Lower lobe of right lung (tissue), 2 donors: ENCODE measurements at regions not wholly inside any gene's neighbourhood (a gene's known extent, or its start where the extent isn't known, plus 50 kb on each side); places are given as distances from the start of the nearest gene placed in this dataset.
"Not testable (repeated sequence)": the region's sequence is repeated elsewhere in the genome, so short reads cannot be mapped to it uniquely, and the experiment has no call there.

Experiments
- ATAC-seq, 2 donors: fragments of 200-7000 bp; cut with Tn5 transposase; one replicate each; pipeline ENCODE4 v1.9.1; 2020 to 2022; ENCODE audit warnings: mild to moderate bottlenecking in 2 of 2, moderate library complexity in 2 of 2
- DNase-seq: peaks from one replicate; pipeline ENCODE4 v3.0.0-alpha.2; 2020
- H3K27ac ChIP-seq: fragments of 200-600 bp; one replicate; pipeline ENCODE4 v1.8.0; 2022
- H3K27me3 ChIP-seq: fragments of 200-600 bp; one replicate; pipeline ENCODE4 v1.8.0; 2022; ENCODE audit warnings: low read depth
- H3K36me3 ChIP-seq: fragments of 200-600 bp; one replicate; pipeline ENCODE4 v1.8.0; 2022; ENCODE audit warnings: mild to moderate bottlenecking
- H3K4me1 ChIP-seq: fragments of 200-600 bp; one replicate; pipeline ENCODE4 v1.8.0; 2022
- H3K4me3 ChIP-seq: fragments of 200-600 bp; one replicate; pipeline ENCODE4 v1.8.0; 2022; ENCODE audit warnings: mild to moderate bottlenecking
- H3K9me3 ChIP-seq: fragments of 200-600 bp; one replicate; pipeline ENCODE4 v1.8.0; 2022
- intact Hi-C: fragments of 100-400 bp; cut with DNase I; formaldehyde crosslinking; loops from one replicate; pipeline ENCODE4 v1.11.0; 2022
- TF ChIP-seq, protein P1 (sequence below): fragments of 200-600 bp; IDR thresholded peaks from one replicate; pipeline ENCODE4 v1.8.0; 2022; ENCODE audit warnings: antibody characterized with exemption, mild to moderate bottlenecking
- donor health status: DM: no; HTN: yes; CAD: no; lungs with severe emphysema.

DNA sequence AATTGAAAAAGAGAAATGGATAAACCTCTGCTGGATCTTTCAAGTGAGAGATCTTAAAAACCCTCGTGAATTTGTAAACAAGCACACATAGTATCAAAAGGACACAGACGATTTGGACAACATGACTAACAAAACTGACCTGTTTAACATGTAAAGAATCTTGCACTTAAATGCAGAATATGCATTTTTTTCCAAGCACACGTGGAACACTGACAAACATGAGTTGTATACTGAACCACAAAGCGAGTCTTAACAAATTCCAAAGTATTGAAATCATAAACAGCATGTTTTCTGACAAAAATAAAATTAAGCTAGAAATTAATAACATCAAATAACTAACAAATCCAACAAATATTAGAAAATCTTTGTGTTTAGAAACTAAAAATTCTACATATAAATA is 65.0 kb upstream of the ZNF746 start:
- peaks cover 28% of the 10 kb centered on the region for H3K36me3 ChIP-seq
- H3K9me3 ChIP-seq: peaks cover 4% of the 10 kb centered on the region
- H3K4me1 ChIP-seq: no peaks in the 10 kb centered on the region
- no peaks in the 10 kb centered on the region for H3K27me3 ChIP-seq
- intact Hi-C loops: no loop called here
- DNase-seq (no peak), ATAC-seq (no peak)
- no peak overlapping the region for H3K4me3 ChIP-seq
- no peak overlapping the region for H3K27ac ChIP-seq
- TF ChIP-seq, protein P1, sequence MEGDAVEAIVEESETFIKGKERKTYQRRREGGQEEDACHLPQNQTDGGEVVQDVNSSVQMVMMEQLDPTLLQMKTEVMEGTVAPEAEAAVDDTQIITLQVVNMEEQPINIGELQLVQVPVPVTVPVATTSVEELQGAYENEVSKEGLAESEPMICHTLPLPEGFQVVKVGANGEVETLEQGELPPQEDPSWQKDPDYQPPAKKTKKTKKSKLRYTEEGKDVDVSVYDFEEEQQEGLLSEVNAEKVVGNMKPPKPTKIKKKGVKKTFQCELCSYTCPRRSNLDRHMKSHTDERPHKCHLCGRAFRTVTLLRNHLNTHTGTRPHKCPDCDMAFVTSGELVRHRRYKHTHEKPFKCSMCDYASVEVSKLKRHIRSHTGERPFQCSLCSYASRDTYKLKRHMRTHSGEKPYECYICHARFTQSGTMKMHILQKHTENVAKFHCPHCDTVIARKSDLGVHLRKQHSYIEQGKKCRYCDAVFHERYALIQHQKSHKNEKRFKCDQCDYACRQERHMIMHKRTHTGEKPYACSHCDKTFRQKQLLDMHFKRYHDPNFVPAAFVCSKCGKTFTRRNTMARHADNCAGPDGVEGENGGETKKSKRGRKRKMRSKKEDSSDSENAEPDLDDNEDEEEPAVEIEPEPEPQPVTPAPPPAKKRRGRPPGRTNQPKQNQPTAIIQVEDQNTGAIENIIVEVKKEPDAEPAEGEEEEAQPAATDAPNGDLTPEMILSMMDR: no peak

DNA sequence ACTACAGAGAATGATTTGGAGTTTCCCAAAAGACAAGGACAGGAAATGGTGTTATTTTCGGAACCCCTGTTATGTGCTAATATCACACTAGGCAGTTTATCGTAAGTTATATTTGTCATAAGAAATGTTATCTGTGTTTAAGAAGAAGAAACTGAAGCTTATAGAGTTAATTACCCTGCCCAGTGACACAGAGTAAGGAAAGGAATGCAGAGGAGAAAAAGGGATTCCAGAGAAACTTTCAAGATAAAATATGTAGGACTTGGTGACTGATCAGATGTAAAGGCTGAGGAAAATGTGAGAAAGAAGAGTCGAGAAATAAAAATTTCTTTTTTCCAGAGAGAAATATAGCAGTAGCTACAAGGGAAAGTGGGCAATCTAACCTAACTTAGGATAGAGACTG is 63.5 kb upstream of the ZNF746 start:
- ATAC-seq: no peak
- peaks cover 4% of the 10 kb centered on the region for H3K9me3 ChIP-seq
- intact Hi-C loops: no loop called here
- DNase-seq: no peak
- no peak overlapping the region for H3K4me3 ChIP-seq
- no peaks in the 10 kb centered on the region for H3K4me1 ChIP-seq
- no peaks in the 10 kb centered on the region for H3K27me3 ChIP-seq
- H3K27ac ChIP-seq: no peak overlapping the region
- TF ChIP-seq, protein P1: no peak
- H3K36me3 ChIP-seq: peaks cover 31% of the 10 kb centered on the region

DNA sequence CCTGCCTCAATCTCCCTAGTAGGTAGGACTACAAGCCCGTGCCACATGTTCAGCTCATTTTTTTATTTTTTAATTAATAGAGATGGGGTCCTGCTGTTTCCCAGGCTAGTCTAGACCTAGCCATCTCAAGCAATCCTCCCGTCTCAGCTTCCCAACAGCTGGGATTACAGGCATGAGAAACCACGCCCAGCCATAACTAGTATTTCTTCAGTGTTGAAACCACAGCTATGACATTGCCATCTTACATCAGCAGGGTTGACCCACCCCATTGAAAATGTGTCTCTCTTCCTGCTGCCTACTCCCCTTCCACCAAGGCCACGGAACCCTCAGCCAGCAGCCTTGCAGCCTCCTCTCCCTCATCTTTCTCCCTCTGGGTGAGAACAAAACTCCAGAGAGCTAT is 62.1 kb upstream of the ZNF746 start:
- Histone ChIP-seq H3K4me1 (no peaks in the 10 kb centered on the region), H3K4me3 (no peak overlapping the region), H3K27me3 (no peaks in the 10 kb centered on the region), H3K27ac (no peak overlapping the region), H3K9me3 (peaks cover 4% of the 10 kb centered on the region), H3K36me3 (peaks cover 36% of the 10 kb centered on the region)
- intact Hi-C loops: no loop called here
- no peak for DNase-seq
- TF ChIP-seq, protein P1: no peak
- no peak for ATAC-seq

DNA sequence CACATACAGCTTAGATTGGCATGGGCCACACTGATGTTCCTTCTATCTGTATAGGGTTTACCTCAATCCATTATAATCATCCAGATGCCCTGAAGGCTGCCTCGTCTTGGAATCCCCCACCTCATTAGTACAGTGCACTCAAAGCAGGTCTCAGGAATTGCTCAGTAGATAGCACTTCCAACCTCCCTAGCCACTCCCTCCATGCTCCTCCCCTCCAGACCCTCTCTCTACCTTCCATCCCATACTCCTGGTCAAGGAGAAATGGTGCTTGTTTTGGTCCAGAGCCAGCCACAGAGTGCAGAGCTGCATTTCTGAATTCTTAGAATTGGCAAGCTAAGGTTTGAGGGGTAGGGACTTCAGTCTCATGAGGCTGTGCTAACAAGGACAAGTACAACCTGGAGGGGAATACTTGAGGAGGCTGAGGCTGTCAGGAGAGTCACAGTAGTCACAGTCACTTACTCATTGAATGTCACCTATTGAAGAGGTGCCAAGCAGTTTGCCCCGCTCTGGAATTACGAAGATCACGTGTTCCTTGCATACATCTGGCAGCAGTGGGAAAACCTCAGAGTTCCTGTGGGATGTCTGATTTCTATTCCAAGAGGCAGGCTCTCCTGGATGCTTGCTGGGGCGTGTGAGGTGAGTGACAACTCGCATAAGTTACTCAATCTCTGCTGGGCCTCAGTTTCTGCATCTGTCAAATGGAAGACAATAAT is 60.7 kb upstream of the ZNF746 start:
- H3K9me3 ChIP-seq: no peaks in the 10 kb centered on the region
- intact Hi-C loops: no loop called here
- DNase-seq (no peak), ATAC-seq (peak; percentile 85 to 86)
- H3K4me1 ChIP-seq: no peaks in the 10 kb centered on the region
- TF ChIP-seq, protein P1: no peak
- H3K36me3 ChIP-seq: peaks cover 36% of the 10 kb centered on the region
- H3K4me3 ChIP-seq: no peak overlapping the region
- H3K27me3 ChIP-seq: no peaks in the 10 kb centered on the region
- H3K27ac ChIP-seq: no peak overlapping the region

DNA sequence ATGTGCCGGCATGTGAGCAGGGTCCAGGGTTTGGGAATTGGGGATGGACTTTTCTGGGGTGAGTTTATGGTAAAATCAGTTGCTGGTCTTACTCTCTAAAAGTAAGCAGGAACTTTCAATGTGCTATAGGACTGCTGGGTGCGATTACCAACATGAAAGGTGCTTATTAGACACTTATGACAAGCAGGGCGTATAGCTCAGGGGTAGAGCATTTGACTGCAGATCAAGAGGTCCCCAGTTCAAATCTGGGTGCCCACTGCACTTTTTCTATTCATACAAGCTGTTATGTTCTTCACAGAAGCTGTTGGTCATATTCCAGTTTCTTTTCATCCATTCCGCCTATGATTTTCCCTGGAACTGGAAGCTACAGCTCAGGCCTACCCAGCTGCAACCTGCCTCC is 58.9 kb upstream of the ZNF746 start:
- H3K4me1 ChIP-seq, H3K9me3 ChIP-seq, H3K27me3 ChIP-seq, ATAC-seq, H3K27ac ChIP-seq, DNase-seq, H3K4me3 ChIP-seq, intact Hi-C loops: not testable (repeated sequence)
- peaks cover 52% of the 10 kb centered on the region for H3K36me3 ChIP-seq

DNA sequence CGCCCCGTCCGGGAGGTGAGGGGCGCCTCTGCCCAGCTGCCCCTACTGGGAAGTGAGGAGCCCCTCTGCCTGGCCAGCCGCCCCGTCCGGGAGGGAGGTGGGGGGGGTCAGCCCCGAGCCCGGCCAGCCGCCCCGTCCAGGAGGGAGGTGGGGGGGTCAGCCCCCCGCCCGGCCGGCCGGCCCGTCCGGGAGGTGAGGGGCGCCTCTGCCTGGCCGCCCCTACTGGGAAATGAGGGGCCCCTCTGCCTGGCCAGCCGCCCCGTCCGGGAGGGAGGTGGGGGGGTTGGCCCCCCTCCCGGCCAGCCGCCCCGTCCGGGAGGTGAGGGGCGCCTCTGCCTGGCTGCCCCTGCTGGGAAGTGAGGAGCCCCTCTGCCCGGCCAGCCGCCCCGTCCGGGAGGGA is 57.2 kb upstream of the ZNF746 start:
- ATAC-seq, H3K4me1 ChIP-seq, DNase-seq, H3K9me3 ChIP-seq, intact Hi-C loops, H3K27me3 ChIP-seq, H3K4me3 ChIP-seq, H3K27ac ChIP-seq: not testable (repeated sequence)
- peaks cover 64% of the 10 kb centered on the region for H3K36me3 ChIP-seq

DNA sequence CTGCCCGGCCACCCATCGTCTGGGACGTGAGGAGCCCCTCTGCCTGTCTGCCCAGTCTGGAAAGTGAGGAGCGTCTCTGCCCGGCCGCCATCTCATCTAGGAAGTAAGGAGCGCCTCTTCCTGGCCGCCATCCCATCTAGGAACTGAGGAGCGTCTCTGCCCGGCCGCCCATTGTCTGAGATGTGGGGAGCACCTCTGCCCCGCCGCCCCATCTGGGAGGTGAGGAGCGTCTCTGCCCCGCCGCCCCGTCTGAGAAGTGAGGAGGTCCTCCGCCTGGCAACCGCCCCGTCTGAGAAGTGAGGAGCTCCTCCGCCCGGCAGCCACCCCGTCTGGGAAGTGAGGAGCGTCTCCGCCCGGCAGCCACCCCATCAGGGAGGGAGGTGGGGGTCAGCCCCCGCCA is 56.4 kb upstream of the ZNF746 start:
- DNase-seq, ATAC-seq, H3K27me3 ChIP-seq, H3K9me3 ChIP-seq, intact Hi-C loops, H3K27ac ChIP-seq, H3K4me1 ChIP-seq, H3K4me3 ChIP-seq: not testable (repeated sequence)
- peaks cover 73% of the 10 kb centered on the region for H3K36me3 ChIP-seq
